OCI-LY7 (cell line): ENCODE measurements at regions not wholly inside any gene's neighbourhood (a gene's known extent, or its start where the extent isn't known, plus 50 kb on each side); places are given as distances from the start of the nearest gene placed in this dataset.

Experiments
- BruUV-seq: library from RNA; stranded (reverse); fragments of 400-500 nt; replicated peaks from 2 replicates; lab custom pipeline; 2021; lab: Mats Ljungman, UMichigan
- CTCF ChIA-PET: fragments of 300-600 bp; sonication (Branson Sonifier 250); formaldehyde crosslinking; loops from one replicate; lab custom pipeline; 2022; ENCODE audit warnings: antibody characterized with exemption; ENCODE audit not compliant: unreplicated experiment; lab: Charles Lee
- POLR2A ChIA-PET: fragments of 300-600 bp; sonication (Branson Sonifier 250); formaldehyde crosslinking; loops from one replicate; lab custom pipeline; 2022; ENCODE audit warnings: antibody characterized with exemption; lab: Charles Lee
- DNase-seq: peaks from one replicate; pipeline ENCODE4 v3.0.0-alpha.2; 2015; ENCODE audit warnings: low spot score
- H2AFZ ChIP-seq: fragments of 200-600 bp; sonication (generic), shearing (Covaris generic); 2 replicates; pipeline ENCODE4 v1.6.1; 2014; ENCODE audit warnings: mild to moderate bottlenecking, antibody characterized with exemption, low read length, moderate library complexity
- H3K27ac ChIP-seq: fragments of 200-600 bp; sonication (generic); 2 replicates; pipeline ENCODE4 v1.5.1; 2014; ENCODE audit warnings: mixed run types, low read depth, mild to moderate bottlenecking, moderate library complexity, low read length, inconsistent platforms; ENCODE audit not compliant: poor library complexity, severe bottlenecking
- H3K36me3 ChIP-seq: fragments of 200-600 bp; sonication (generic); 2 replicates; pipeline ENCODE4 v1.6.1; 2014; ENCODE audit warnings: mild to moderate bottlenecking, antibody characterized with exemption, low read length, moderate library complexity, mixed read lengths; ENCODE audit not compliant: insufficient read depth
- H3K4me1 ChIP-seq: fragments of 200-600 bp; sonication (generic); 2 replicates; pipeline ENCODE4 v1.5.1; 2014; ENCODE audit warnings: mild to moderate bottlenecking, low read length; ENCODE audit not compliant: insufficient read depth, poor library complexity, severe bottlenecking
- H3K4me2 ChIP-seq: fragments of 200-600 bp; sonication (generic); 2 replicates; pipeline ENCODE4 v1.6.1; 2014; ENCODE audit warnings: mild to moderate bottlenecking, low read length
- H3K4me3 ChIP-seq: fragments of 200-600 bp; sonication (generic); 2 replicates; pipeline ENCODE4 v1.5.1; 2014; ENCODE audit warnings: mild to moderate bottlenecking, low read depth, low read length; ENCODE audit not compliant: poor library complexity, severe bottlenecking
- H3K79me2 ChIP-seq: fragments of 200-600 bp; sonication (generic); 2 replicates; pipeline ENCODE4 v1.6.1; 2016; ENCODE audit warnings: low read depth, mild to moderate bottlenecking, low read length, moderate library complexity, mixed read lengths; ENCODE audit not compliant: insufficient read depth
- H3K9me2 ChIP-seq: fragments of 200-600 bp; sonication (generic); 2 replicates; pipeline ENCODE4 v1.6.1; 2016; ENCODE audit warnings: mild to moderate bottlenecking, low read length, mixed read lengths; ENCODE audit not compliant: insufficient read depth
- H3K9me3 ChIP-seq: fragments of 200-600 bp; sonication (generic); 2 replicates; pipeline ENCODE4 v1.6.1; 2014; ENCODE audit warnings: mild to moderate bottlenecking, mixed run types, low read length, mixed read lengths
- H4K20me1 ChIP-seq: fragments of 200-600 bp; sonication (generic); 2 replicates; pipeline ENCODE4 v1.6.1; 2014; ENCODE audit warnings: mild to moderate bottlenecking, antibody characterized with exemption, low read length, moderate library complexity, mixed read lengths; ENCODE audit not compliant: insufficient read depth
- EZH2phosphoT487 ChIP-seq: fragments of 200-600 bp; sonication (generic); IDR thresholded peaks from 2 replicates; pipeline ENCODE4 v1.6.1; 2018; ENCODE audit warnings: low read depth, borderline replicate concordance, mild to moderate bottlenecking, mixed run types, antibody characterized with exemption, low read length, moderate library complexity, mixed read lengths
- intact Hi-C: fragments of 100-400 bp; cut with micrococcal nuclease; formaldehyde crosslinking; loops from one replicate; pipeline ENCODE4 v1.10.0; 2022; ENCODE audit not compliant: unreplicated experiment
- TF ChIP-seq, protein P1 (sequence below): fragments of 200-600 bp; sonication (generic); conservative IDR thresholded peaks from 2 replicates; pipeline ENCODE4 v1.5.1; 2014; ENCODE audit warnings: mild to moderate bottlenecking, antibody characterized with exemption, low read length, moderate library complexity, mixed read lengths

DNA sequence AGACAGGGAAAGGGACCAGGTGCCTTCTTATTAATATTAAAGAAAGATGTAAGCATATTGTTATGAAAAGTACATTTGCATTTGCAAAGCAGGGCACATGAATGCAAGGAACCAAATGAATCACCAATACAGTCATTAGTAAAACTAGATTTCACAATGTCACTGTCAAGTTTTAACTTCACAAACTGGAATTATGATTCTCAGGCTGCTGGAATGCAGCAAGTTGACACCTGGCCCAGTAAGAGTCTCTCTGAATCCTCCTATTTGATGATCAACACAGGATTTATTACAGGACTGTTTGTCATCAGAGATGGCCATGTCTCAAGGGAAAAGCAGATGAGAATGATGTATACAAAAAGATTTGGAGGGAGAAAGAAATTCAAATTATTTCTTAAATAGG lies 72.9 kb upstream of the STK39 start:
- BruUV-seq, result no TSS peak
- no peaks in the 10 kb centered on the region for H4K20me1 ChIP-seq
- CTCF ChIA-PET, result no interaction called here

GRCh38 chr2:168322325-168323007 lies 75.1 kb upstream of the STK39 start:
- H3K27ac ChIP-seq, result no peak overlapping the region
- no peak overlapping the region for H3K4me3 ChIP-seq
- no TSS peak for BruUV-seq
- H3K4me1 ChIP-seq, result no peaks in the 10 kb centered on the region
- ChIA-PET POLR2A (interaction anchor here (1.0 kb wide), 1 partner anchor 182 kb away, joined by 3 read pairs; no protein-coding TSS in a partner anchor), CTCF (no interaction called here)
- no peaks in the 10 kb centered on the region for H3K9me3 ChIP-seq
- DNase-seq, result no peak
- no peak overlapping the region for H3K4me2 ChIP-seq
- no peak overlapping the region for H2AFZ ChIP-seq
- TF ChIP-seq EZH2phosphoT487, result no peak
- TF ChIP-seq, protein P1, sequence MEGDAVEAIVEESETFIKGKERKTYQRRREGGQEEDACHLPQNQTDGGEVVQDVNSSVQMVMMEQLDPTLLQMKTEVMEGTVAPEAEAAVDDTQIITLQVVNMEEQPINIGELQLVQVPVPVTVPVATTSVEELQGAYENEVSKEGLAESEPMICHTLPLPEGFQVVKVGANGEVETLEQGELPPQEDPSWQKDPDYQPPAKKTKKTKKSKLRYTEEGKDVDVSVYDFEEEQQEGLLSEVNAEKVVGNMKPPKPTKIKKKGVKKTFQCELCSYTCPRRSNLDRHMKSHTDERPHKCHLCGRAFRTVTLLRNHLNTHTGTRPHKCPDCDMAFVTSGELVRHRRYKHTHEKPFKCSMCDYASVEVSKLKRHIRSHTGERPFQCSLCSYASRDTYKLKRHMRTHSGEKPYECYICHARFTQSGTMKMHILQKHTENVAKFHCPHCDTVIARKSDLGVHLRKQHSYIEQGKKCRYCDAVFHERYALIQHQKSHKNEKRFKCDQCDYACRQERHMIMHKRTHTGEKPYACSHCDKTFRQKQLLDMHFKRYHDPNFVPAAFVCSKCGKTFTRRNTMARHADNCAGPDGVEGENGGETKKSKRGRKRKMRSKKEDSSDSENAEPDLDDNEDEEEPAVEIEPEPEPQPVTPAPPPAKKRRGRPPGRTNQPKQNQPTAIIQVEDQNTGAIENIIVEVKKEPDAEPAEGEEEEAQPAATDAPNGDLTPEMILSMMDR, result no peak
- no peaks in the 10 kb centered on the region for H3K36me3 ChIP-seq
- H3K79me2 ChIP-seq, result no peaks in the 10 kb centered on the region
- intact Hi-C loops, result no loop called here
- H4K20me1 ChIP-seq, result no peaks in the 10 kb centered on the region
- no peaks in the 10 kb centered on the region for H3K9me2 ChIP-seq

More for the DNA sequence above, 72.9 kb upstream of the STK39 start:
- H3K9me3 ChIP-seq, result no peaks in the 10 kb centered on the region
- no peak for TF ChIP-seq EZH2phosphoT487
- TF ChIP-seq, protein P1, result no peak
- H3K4me1 ChIP-seq, result no peaks in the 10 kb centered on the region
- H3K4me3 ChIP-seq, result no peak overlapping the region
- no peaks in the 10 kb centered on the region for H3K79me2 ChIP-seq
- no peaks in the 10 kb centered on the region for H3K36me3 ChIP-seq
- POLR2A ChIA-PET, result interaction anchor here (1.4 kb wide), 1 partner anchor 114 kb away, joined by 3 read pairs; no protein-coding TSS in a partner anchor
- intact Hi-C loops, result no loop called here
- H2AFZ ChIP-seq, result no peak overlapping the region
- no peak overlapping the region for H3K4me2 ChIP-seq
- no peak overlapping the region for H3K27ac ChIP-seq
- no peak for DNase-seq
- no peaks in the 10 kb centered on the region for H3K9me2 ChIP-seq

- ChIA-PET POLR2A (no interaction called here), CTCF (no interaction called here)
- H2AFZ ChIP-seq, result no peak overlapping the region
- DNase-seq, result no peak
- no peak overlapping the region for H3K4me2 ChIP-seq
- H3K4me3 ChIP-seq, result no peak overlapping the region
- no peaks in the 10 kb centered on the region for H3K9me3 ChIP-seq
- no peaks in the 10 kb centered on the region for H3K36me3 ChIP-seq
- H3K27ac ChIP-seq, result no peak overlapping the region
- H4K20me1 ChIP-seq, result no peaks in the 10 kb centered on the region
- no TSS peak for BruUV-seq
- TF ChIP-seq, protein P1, result no peak
- TF ChIP-seq EZH2phosphoT487, result no peak
- H3K4me1 ChIP-seq, result no peaks in the 10 kb centered on the region
- H3K9me2 ChIP-seq, result no peaks in the 10 kb centered on the region
- intact Hi-C loops, result no loop called here
- H3K79me2 ChIP-seq, result no peaks in the 10 kb centered on the region
Measured at GRCh38 chr2:168323529-168324021, 76.2 kb upstream of the STK39 start.
